Adrenal gland (tissue), 5 donors: ENCODE measurements at regions not wholly inside any gene's neighbourhood (a gene's known extent, or its start where the extent isn't known, plus 50 kb on each side); places are given as distances from the start of the nearest gene placed in this dataset.
"Not testable (repeated sequence)": the region's sequence is repeated elsewhere in the genome, so short reads cannot be mapped to it uniquely, and the experiment has no call there.

Experiments
- CTCF ChIP-seq, 6 experiments: fragments of 450-650 bp in 4 of 6; fragments of 200-600 bp in 2 of 6; sonication (generic) in 1 of 6; IDR thresholded peaks; 1 replicate in 5 of 6; 2 replicates in 1 of 6; pipeline versions ENCODE4 v1.5.1 to v1.8.0; 2016 to 2021; ENCODE audit warnings: antibody characterized with exemption in 6 of 6, mild to moderate bottlenecking in 2 of 6, moderate library complexity in 1 of 6
- POLR2A ChIP-seq, 2 donors: fragments of 450-650 bp; IDR thresholded peaks; one replicate each; pipeline ENCODE4 v1.6.1; 2017; ENCODE audit warnings: antibody characterized with exemption in 2 of 2, mild to moderate bottlenecking in 2 of 2, moderate library complexity in 1 of 2
- donor health status: DM: no; HTN: no; CAD: no.

- not testable (repeated sequence) for TF ChIP-seq POLR2A, CTCF (IDR thresholded peaks at IDR 0.05)
Measured at GRCh38 chr1:120289601-120290074, 113.3 kb upstream of the SEC22B start.
